ENCODE measurements at regions not wholly inside any gene's neighbourhood (a gene's known extent, or its start where the extent isn't known, plus 50 kb on each side); places are given as distances from the start of the nearest gene placed in this dataset.

- Histone ChIP-seq H3K27ac (no peak overlapping the region), H3K4me1 (ENCODE audit: insufficient read depth) (no peaks in the 10 kb centered on the region), H3K27me3 (no peaks in the 10 kb centered on the region), H3K9me3 (no peaks in the 10 kb centered on the region), H3K36me3 (no peaks in the 10 kb centered on the region), H3K4me3 (no peak overlapping the region)
- intact Hi-C loops (cut with DNase I) = no loop called here
- 64 to 66% (median 65%) methylated on average over 4 of the region's 4 CpGs for WGBS, 3 donors
- no peak for DNase-seq
- TF ChIP-seq CTCF (IDR thresholded peaks at IDR 0.05) (no peak), EP300 (IDR thresholded peaks at IDR 0.05) (no peak)
These were observed 268.2 kb upstream of the FOXD3 start for GRCh38 chr1:63054184-63054583.

- no peaks in the 10 kb centered on the region for H3K27me3 ChIP-seq
- intact Hi-C loops (cut with DNase I) = no loop called here
- H3K4me3 ChIP-seq = no peak overlapping the region
- no peaks in the 10 kb centered on the region for H3K4me1 ChIP-seq (ENCODE audit: insufficient read depth)
- H3K9me3 ChIP-seq = no peaks in the 10 kb centered on the region
- TF ChIP-seq CTCF (IDR thresholded peaks at IDR 0.05) (no peak), EP300 (IDR thresholded peaks at IDR 0.05) (no peak), POLR2A (IDR thresholded peaks at IDR 0.05) (no peak)
- no peak overlapping the region for H3K27ac ChIP-seq
- no peaks in the 10 kb centered on the region for H3K36me3 ChIP-seq
- WGBS, 3 donors = 35 to 68% (median 65%) methylated on average over 3 of the region's 3 CpGs
- DNase-seq = no peak
These were observed 259.0 kb upstream of the FOXD3 start for GRCh38 chr1:63063367-63063766.

GRCh38 chr1:63064135-63064534 lies 258.2 kb upstream of the FOXD3 start:
- H3K36me3 ChIP-seq = no peaks in the 10 kb centered on the region
- TF ChIP-seq POLR2A (IDR thresholded peaks at IDR 0.05) (no peak), CTCF (IDR thresholded peaks at IDR 0.05) (no peak), EP300 (IDR thresholded peaks at IDR 0.05) (no peak)
- H3K27ac ChIP-seq = no peak overlapping the region
- H3K4me3 ChIP-seq = no peak overlapping the region
- H3K4me1 ChIP-seq (ENCODE audit: insufficient read depth) = no peaks in the 10 kb centered on the region
- no peak for DNase-seq
- 74 to 83% (median 75%) methylated on average over 4 of the region's 4 CpGs for WGBS, 3 donors
- intact Hi-C loops (cut with DNase I) = no loop called here
- H3K9me3 ChIP-seq = no peaks in the 10 kb centered on the region
- H3K27me3 ChIP-seq = no peaks in the 10 kb centered on the region

GRCh38 chr1:63068626-63069025 lies 253.7 kb upstream of the FOXD3 start:
- no peaks in the 10 kb centered on the region for H3K36me3 ChIP-seq
- DNase-seq = no peak
- WGBS, 3 donors = 81 to 88% (median 86%) methylated on average over 7 of the region's 7 CpGs
- intact Hi-C loops (cut with DNase I) = no loop called here
- H3K27me3 ChIP-seq = no peaks in the 10 kb centered on the region
- TF ChIP-seq CTCF (IDR thresholded peaks at IDR 0.05) (no peak), EP300 (IDR thresholded peaks at IDR 0.05) (no peak), POLR2A (IDR thresholded peaks at IDR 0.05) (no peak)
- no peaks in the 10 kb centered on the region for H3K4me1 ChIP-seq (ENCODE audit: insufficient read depth)
- no peaks in the 10 kb centered on the region for H3K9me3 ChIP-seq
- no peak overlapping the region for H3K4me3 ChIP-seq
- no peak overlapping the region for H3K27ac ChIP-seq

- intact Hi-C loops (cut with DNase I) = no loop called here
- no peak overlapping the region for H3K4me3 ChIP-seq
- H3K4me1 ChIP-seq (ENCODE audit: insufficient read depth) = no peaks in the 10 kb centered on the region
- no peaks in the 10 kb centered on the region for H3K36me3 ChIP-seq
- TF ChIP-seq EP300 (IDR thresholded peaks at IDR 0.05) (no peak), POLR2A (IDR thresholded peaks at IDR 0.05) (no peak), CTCF (IDR thresholded peaks at IDR 0.05) (no peak)
- no peak for DNase-seq
- no peaks in the 10 kb centered on the region for H3K27me3 ChIP-seq
- WGBS, 3 donors = 81 to 88% (median 85%) methylated on average over 6 of the region's 6 CpGs
- H3K27ac ChIP-seq = no peak overlapping the region
- H3K9me3 ChIP-seq = no peaks in the 10 kb centered on the region
These were observed 253.2 kb upstream of the FOXD3 start for GRCh38 chr1:63069214-63069613.
